AG09309 (cell line): ENCODE measurements at regions not wholly inside any gene's neighbourhood (a gene's known extent, or its start where the extent isn't known, plus 50 kb on each side); places are given as distances from the start of the nearest gene placed in this dataset.

Source experiments
- DNase-seq: peaks from one replicate; pipeline ENCODE4 v3.0.0-alpha.2; 2010; ENCODE audit warnings: low read depth
- H3K4me3 ChIP-seq: 2 replicates; pipeline ENCODE4 v1.5.1; 2011; ENCODE audit warnings: mild to moderate bottlenecking, low read depth, low read length, moderate library complexity; ENCODE audit not compliant: control insufficient read depth
- TF ChIP-seq, protein P1 (sequence below): IDR thresholded peaks from 2 replicates; pipeline ENCODE4 v1.5.1; 2011; ENCODE audit warnings: mild to moderate bottlenecking, low read depth, low read length, inconsistent platforms; ENCODE audit not compliant: insufficient read depth, control insufficient read depth; ENCODE audit errors: missing control alignments

DNA sequence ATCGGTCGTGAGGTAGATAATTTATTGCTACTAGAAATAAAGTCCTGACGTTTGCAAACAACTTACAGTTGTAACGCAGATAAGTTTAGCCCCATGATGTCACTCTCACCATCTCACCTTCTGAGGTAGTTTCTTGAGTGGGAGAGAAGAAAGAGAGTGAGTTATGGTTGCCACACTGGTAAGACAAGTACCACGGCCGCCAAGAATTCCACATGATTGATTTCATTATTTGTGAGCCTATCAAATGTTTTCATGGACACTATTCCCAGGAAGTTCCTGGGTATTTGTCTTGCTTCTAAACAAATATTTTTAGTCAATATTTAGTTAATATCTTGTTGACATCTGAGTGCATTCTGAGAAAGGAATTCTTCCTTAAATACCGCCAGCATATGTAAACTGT is 339.4 kb upstream of the KIAA1217 start:
- no peak overlapping the region for H3K4me3 ChIP-seq

DNA sequence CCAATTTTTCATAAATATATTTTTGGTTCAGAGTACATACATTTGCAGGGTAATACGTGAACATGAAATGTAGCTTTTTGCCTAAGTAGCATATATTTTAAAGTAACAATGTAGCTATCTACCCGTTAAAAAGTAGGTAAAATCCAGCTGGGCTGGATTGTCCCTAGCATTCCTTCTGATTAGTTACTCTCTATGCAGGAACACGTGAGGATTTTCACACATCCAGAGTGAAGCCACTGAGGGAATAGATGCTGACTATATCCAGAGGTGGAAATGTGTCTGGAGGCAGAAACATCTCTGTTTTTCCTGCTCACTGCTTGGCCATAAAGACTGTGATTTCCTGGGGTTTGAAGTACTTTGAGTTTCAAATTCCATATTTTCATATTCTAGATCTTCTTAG is 338.9 kb upstream of the KIAA1217 start:
- TF ChIP-seq, protein P1, sequence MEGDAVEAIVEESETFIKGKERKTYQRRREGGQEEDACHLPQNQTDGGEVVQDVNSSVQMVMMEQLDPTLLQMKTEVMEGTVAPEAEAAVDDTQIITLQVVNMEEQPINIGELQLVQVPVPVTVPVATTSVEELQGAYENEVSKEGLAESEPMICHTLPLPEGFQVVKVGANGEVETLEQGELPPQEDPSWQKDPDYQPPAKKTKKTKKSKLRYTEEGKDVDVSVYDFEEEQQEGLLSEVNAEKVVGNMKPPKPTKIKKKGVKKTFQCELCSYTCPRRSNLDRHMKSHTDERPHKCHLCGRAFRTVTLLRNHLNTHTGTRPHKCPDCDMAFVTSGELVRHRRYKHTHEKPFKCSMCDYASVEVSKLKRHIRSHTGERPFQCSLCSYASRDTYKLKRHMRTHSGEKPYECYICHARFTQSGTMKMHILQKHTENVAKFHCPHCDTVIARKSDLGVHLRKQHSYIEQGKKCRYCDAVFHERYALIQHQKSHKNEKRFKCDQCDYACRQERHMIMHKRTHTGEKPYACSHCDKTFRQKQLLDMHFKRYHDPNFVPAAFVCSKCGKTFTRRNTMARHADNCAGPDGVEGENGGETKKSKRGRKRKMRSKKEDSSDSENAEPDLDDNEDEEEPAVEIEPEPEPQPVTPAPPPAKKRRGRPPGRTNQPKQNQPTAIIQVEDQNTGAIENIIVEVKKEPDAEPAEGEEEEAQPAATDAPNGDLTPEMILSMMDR: no peak
- no peak overlapping the region for H3K4me3 ChIP-seq
- no peak for DNase-seq

More for the DNA sequence above, 339.4 kb upstream of the KIAA1217 start:
- no peak for DNase-seq
- TF ChIP-seq, protein P1: no peak

GRCh38 chr10:23870651-23871610 is 338.0 kb upstream of the KIAA1217 start:
- TF ChIP-seq, protein P1: no peak
- no peak for DNase-seq
- H3K4me3 ChIP-seq: no peak overlapping the region

- no peak for DNase-seq
- TF ChIP-seq, protein P1: no peak
Observed at GRCh38 chr10:23872290-23872689, 336.6 kb upstream of the KIAA1217 start.

DNA sequence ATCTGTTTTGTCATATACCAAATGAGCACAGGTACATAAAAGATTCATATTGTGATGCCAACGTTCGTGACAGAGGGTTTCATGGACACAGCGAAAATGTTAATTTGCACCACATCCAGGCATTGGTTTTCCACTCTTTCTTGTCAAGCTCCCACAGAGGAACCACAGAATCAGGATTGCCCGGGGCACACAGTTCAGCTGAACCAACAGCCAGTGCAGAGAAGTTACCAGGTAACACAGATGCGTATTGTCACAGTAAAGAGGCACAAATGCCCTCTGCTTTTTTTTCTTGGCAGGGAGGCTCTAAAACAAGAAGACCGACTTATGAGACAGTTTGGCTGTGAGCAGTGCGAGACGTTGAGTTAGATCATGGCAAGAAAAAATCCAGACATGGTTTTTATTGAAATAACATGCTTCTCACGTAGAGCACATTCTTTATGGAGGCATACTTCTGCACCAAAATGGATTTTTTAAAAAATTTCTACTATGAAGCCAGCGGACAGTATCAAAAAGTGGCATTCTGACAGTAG is 331.1 kb upstream of the KIAA1217 start:
- TF ChIP-seq, protein P1: no peak
- H3K4me3 ChIP-seq: no peak overlapping the region
- no peak for DNase-seq

More at GRCh38 chr10:23872290-23872689, 336.6 kb upstream of the KIAA1217 start:
- no peak overlapping the region for H3K4me3 ChIP-seq

GRCh38 chr10:23884670-23885069 is 324.3 kb upstream of the KIAA1217 start:
- TF ChIP-seq, protein P1: no peak
- H3K4me3 ChIP-seq: no peak overlapping the region
- no peak for DNase-seq
